HG03342 (cell line): ENCODE measurements at regions not wholly inside any gene's neighbourhood (a gene's known extent, or its start where the extent isn't known, plus 50 kb on each side); places are given as distances from the start of the nearest gene placed in this dataset.

Experiments
- ATAC-seq: cut with Tn5 transposase; IDR thresholded peaks from one replicate; pipeline ENCODE4 v1.9.1; 2021; ENCODE audit warnings: mild to moderate bottlenecking, moderate library complexity; ENCODE audit not compliant: unreplicated experiment

DNA sequence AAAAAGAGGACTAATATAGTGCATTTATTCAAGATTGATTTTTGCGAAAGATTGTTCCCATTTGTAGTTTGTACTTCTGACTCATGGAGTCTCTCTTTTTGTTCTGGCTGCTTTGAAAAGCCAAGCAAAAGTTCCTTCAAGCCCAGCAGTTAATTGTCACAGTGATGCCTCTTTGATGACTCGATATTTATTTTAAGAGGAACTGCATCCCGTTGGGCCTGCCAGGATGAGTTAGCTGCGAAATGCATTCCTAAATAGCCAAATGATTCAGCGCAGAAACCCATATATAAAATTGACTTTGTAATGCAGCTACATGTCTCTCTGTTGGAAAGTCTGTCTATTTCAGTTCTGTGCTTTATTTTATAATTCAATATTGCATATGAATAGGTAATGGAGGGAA, 295.1 kb downstream of the GBA3 start:
- no peak for ATAC-seq

DNA sequence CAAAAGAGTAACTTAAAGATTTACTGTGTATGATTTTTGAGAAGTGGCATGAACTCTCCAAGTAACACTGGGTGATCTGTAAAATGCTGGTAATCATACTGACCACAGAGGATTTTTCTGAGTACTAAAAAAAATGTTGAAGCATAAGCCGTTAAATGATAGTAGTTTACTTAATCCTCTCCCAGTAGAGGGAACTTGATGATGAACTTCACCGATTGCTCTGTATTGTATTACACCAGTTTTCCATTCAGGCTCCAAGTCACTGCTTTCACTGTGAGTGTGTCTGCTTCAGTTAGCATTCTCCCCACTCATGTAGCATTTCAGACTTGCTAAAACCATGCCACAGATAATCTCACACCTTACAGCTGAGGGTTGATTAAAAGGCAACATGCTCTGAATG, 294.1 kb downstream of the GBA3 start:
- ATAC-seq, result no peak

DNA sequence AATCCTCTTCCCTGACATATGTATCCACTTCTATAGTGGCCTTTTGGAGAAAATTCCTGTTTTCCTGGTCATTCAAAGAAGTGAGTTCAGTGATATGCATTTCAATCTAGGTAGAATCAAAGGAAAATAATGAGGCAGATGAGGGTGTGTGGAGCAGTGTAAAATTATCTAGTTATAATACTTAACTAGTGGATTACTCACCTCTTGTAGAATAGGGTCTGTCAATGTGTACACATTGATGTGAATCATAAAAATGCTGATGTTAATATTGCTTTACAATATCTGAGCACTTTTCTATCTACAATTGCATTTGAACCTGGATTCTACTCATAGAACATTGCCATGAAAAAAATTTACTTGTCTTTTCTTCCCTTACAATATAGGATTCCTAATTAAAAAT, 293.5 kb downstream of the GBA3 start:
- no peak for ATAC-seq

DNA sequence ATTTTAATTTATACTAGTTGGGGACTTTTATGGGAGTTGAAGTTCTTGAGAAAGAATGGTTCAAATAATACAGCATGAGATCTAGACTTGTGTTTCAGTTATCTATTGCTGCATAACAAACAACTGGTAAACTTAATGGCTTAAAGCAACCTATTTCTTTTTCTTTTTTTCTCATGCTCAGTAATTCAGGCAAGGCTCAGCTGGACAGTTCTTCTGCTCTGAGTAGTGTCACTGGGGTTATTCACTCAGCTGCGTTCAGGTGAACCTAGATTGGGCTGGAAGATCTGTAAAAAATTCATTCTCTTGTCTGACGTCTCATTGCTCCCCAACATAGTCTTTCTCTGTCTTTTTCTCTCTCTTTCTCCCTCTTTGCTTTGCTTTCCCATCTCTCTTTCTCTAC, 291.7 kb downstream of the GBA3 start:
- ATAC-seq, result no peak

DNA sequence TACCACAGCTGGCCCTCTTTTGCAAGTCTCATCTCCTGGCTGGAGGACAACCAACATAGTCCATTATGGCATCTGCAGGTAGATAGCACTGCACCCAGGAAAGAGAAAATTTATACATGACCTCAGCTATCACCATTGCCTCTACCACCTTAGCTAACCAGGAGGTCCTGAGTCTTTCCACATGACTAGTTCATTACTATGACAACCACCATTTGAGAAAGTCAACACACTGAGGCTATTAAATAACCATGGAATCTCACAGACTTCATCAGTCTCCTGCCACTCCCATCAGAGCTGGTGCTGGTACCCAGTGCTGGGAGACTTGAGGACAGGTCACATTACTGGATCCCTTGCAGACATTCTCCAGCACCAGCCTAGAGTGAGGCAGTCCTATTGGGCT, 285.9 kb downstream of the GBA3 start:
- ATAC-seq, result no peak

DNA sequence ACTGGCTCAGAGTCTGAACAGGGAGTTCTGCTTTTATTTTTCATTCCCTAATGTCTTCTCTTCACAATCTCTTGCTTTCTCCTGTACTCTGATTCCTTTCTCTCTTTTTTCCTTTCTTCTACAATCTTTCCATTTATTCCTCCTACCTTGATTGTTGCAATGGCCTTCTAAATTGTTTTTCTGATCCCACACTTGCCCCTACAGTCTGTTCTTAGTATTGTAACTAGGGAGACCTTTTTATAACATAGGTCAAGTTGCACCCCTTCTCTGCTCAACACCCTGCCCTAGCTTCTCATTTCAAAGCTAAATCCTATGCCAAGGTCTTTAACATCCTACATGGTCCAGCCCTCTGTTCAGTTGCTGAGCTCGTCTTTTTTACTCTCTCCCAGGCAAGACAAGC, 277.9 kb downstream of the GBA3 start:
- no peak for ATAC-seq

DNA sequence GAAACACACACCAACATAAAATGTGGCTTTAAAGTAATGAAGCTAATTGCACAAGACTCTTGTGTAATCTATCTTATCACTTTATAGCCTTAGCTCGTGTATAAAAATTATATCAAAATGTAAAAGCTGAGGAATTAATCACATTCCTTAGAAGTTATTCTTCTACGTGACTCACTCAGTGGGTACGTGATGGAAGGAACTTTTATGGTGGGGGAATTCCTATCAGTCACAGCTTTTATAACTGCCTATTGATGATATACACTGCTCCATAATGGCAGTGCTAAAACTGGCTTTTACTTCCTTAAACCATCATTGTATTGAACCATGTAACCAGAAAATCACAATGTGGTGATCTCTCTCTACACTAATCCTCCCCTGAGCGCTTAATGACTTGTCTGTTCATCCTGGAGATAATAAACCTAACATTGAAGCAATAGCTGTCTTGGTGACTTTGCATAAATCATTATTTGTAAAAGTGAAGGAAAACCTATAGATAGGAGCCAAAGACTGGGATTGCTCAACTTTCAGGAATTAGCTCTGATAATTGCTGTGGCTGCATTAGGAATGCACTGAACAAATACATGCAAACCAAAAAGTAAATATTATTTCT, 276.7 kb downstream of the GBA3 start:
- ATAC-seq, result no peak

DNA sequence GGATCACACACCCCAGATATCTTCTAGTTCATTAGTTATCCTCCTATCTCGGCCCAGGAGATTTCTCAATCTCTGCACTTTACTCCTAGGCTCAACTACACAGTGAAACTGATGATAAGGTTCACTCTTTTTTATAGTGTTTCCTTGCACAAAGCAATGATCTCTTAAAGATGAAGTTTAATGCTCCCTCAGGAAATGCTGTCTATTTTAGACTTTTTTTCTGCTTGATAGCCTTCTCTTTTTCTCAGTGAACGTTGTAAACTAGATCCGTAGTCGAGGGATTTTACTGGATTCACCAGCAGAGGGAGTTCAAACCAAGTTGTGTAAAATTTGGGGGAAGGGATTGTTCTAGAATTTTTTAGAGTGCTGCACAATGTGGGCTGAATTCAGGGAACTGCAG, 269.6 kb downstream of the GBA3 start:
- no peak for ATAC-seq

DNA sequence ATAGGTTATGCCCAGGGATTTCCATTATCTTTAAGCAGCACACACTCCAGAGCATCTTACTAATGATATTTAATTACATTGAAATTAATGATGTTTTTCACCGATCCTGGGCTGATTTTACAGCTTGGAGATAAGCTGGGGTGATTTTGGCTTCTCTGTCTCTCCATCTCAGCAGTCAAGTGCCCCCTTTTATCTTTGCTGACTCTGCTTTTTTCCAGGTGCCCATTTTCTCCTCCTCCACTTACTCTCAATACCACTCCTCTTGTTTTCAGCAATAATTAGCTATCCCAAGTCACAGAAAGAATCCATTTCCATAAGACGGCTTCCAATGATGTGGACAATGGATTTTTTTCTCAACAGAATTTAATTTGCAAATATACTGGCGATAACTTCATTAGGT, 266.7 kb downstream of the GBA3 start:
- no peak for ATAC-seq

DNA sequence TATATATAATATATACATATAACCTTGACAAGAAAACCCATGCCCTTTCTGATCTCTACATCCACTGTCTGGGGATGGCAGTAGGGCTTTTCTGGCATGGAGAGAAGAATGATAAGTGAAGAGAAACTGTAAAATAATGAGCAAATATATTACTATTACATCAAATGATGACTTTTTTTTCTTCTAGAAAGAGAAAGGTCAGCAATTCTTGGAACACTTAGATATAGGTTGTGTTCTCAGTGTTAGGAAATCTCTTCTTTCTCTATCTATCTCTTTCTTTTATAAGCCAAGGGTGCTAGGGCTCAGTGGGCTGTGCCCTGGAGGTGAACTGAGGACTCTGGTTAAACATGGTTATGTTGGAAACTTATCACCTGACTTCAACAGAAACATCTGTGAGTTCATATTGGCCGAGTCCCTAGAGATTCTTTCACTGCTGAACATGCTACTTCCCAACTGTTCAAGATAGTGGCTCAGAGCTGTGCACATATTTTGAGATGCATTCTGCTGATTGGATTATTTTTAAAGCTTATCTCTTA, 265.1 kb downstream of the GBA3 start:
- no peak for ATAC-seq

DNA sequence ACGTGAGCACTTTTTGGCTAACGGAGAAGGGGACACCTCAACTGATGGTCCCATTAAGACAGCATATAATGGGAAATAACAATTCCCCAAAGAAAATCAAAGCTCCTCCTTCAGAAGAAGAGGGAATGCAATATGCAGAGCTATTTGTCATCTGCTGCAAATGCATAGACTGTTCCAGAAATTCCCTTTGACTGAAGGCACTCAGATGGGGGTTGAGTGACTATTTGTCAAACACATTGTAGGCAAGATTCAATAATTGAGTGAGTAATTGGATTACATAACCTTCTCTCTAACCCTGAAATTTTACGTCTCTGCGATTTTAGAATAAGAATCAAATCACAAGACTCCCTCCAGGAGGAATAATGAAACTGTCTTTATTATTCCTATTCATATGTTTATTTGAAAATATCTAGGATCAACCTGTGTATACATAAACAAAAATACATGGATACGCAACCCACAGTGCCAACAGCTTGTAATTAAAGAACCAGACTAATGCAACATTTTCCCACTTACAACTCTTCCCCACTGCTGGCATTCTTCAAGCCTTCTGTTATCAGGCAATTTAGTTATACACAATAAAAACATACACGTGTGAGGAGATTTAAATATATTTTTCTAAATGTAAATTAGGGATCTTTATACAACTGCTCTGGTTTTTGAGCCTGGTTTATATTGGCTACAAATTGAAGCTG, 256.6 kb downstream of the GBA3 start:
- ATAC-seq, result no peak

DNA sequence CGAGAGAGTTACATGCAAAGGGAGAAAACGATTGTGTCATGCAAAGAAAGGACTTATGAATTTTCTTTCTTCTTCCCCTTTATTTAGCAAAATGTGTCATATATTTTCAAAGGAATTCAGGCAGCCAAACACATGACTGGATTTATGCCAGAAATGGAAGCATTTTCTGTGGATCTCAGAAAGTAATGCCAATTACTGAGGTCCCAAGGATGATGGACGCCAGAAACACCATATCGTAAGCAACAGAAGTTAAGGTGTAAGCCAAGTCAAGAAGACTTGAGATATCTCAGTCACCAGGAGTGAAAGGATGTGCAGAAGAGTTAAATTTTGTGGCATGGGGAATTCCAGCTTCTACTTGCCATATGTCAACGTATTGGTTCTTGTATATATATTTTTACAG, 255.1 kb downstream of the GBA3 start:
- no peak for ATAC-seq

DNA sequence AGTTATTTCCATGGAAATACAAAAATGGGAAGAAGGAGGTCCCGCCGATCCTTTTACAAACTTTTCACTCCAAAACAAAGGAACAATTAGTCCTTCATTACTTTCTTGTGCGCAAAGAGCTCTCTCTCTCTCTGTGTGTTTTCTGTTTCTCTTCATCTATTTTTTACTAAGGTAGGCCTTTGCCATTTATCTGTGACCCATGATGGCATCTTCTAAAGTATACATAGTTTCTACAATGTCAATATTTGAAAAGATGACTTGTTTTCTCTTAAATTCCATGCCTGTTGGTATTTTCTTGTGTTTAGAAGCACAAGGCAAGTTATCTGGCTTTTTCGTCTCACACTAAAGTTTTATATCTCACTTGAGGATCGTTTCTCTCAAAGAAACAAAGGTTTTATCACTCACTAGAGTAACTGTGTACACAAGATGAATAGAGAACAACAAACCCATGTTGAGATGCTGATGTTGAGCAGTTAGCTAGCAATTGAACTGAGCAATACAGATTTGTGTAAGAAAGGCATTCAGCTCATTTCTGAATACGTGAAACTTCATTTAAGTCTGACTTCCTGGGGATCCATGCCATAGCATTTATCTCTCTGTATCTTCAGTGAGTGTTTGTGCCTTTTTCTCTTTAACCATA, 250.3 kb downstream of the GBA3 start:
- no peak for ATAC-seq

DNA sequence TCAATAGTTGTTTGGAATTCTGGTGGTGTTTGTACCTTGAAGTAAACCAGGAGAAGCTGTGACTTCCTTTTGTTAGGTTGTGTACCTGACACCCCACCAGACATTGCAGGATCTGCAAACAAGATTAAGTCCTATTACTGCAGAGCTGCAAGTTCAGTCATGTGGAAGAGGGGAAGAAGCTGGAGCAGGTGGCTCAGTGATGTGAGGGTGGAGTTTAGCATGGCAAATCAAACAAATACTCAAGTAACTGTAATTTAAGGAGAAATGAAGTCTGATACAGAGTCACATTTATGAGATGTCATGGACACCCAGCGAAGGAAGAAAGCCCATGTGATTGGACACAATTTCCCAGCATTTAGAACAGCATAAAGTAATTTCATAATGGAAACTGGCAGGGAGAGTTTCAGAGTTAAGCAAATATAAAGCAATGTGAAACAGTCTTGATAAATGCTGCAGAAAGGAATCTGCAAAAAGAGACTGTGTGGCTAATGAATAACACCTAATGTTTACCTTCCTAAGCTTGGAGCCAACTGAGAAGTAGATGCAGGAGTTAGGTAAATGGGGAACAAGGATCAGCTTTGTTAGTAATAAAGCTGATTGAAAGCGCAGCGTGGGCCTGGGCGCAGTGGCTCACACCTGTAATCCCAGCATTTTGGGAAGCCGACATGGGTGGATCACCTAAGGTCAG, 249.1 kb downstream of the GBA3 start:
- ATAC-seq, result no peak

DNA sequence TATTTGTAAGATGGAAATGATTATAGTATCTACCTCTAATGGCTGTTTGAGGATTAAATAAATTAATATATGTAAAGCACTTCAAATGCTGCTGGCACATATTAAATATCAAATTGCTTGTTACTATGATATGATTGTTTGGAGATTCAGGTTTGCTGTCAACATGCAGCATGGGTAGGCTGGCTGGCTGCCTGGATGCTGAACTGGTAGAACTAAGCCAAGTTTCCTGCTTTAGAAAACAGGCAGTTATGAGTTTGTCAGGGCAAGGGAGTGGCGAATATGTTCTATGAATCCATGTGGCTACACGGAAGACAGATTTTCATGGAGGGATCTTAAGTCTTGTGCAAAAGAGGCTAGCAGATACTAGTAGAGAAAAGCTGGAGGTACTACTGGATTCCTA, 239.6 kb downstream of the GBA3 start:
- ATAC-seq, result no peak

DNA sequence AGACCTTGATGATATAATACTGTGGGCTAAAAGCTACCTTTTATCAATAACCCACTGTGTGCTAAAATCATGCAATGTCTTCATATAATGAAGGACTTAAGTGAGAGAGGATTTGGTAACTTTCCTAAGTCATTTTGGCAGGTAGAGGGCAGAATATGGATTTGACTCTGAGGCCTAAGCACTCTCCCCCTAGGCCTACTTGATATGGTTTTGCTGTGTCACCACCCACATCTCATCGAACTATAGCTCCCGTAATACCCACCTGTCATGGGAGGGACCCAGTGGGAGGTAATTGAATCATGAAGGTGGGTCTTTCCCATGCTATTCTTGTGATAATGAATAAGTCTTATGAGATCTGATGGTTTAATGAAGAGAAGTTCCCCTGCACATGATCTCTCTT, 229.7 kb downstream of the GBA3 start:
- no peak for ATAC-seq

DNA sequence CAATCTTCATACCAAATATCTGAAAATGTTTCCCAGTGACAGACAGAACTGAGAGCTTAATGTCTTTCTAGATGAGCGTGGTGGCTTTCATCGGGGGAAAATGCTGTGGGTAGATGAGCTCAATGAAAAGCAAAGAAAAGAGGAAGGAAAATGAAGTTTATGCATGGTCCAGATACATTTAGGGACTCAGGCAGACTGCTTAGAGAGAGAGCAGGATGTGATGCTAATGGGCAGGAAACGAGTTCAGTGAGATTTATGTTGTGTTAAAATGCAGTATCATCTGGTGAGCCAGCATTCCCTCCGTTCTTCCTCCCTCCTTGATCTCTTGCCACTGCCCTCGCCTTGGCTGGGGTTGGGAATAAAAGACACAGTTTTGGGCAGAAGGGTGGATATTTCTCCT, 229.2 kb downstream of the GBA3 start:
- no peak for ATAC-seq

DNA sequence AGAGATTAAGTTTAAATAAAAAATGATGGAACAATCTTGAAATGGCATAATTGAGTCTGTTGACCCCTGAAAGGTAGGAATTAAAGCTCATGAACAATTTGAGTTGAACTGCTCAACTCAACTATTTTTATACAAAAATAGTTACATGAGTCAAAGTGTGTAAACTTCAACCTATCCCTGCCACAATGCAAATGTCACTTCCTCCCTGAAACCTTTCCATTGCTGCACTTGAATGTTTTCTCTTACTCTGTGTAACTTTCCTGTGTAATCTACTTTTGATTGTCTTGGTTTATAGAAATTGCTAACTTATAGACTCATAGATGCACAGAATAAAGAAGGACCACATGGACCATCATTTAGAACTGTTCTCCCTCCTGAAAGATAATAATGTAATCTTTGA, 218.5 kb downstream of the GBA3 start:
- ATAC-seq, result no peak

DNA sequence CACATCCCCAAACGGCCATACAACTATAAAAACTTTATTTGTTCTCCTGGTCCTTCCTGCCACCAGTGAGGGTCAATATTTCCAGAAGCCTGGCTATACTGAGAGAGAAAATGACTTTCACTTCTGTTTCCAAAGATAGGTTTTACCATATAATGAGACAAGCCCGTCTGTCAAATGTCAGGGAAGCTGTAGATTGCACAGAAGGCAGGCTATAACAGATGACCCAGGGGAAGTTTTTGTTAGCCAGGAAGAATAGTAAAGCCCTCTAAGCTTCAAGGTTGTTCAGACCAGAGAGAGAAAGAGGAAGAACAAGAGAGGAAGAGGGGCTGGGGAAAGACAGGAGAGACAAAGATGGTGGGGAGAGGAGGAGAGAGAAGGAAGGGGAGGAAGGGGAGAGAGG, 217.5 kb downstream of the GBA3 start:
- no peak for ATAC-seq

DNA sequence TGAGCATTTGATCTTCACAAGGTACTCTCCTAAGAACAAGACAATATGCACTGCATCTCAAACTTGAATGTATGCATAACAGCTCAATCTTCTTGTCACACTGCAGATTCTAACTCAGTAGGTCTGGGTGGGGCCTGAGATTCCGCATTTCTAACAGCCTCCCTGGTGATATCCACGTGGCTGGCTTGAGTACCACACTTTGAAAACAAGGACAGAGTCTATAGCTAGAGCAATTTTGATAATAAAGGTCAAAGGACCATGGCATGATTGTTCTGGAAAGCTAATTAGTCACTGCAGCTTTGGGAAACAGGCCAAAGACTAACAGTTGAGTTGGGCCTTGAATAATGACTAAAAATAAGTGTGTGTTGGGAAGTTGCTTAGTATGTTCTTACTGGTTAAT, 213.3 kb downstream of the GBA3 start:
- no peak for ATAC-seq

DNA sequence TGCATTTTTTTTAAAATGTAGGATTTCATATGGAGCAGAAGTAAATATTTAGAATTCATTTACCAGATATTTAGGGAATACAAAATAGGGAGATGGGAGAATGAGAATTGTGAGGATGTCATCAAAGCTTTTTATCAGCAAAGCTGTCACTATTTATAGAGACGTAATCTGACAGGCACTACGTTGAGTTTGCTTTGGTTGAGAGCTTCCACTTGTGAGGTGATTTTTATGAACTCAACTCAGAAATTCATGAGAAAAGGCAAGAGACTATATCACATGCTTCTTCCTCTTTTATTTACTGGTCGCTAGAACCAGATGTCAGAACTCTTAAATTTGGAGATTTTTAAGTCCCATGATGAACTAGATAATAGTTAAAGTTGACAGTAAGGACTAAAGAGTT, 211.2 kb downstream of the GBA3 start:
- ATAC-seq, result no peak

DNA sequence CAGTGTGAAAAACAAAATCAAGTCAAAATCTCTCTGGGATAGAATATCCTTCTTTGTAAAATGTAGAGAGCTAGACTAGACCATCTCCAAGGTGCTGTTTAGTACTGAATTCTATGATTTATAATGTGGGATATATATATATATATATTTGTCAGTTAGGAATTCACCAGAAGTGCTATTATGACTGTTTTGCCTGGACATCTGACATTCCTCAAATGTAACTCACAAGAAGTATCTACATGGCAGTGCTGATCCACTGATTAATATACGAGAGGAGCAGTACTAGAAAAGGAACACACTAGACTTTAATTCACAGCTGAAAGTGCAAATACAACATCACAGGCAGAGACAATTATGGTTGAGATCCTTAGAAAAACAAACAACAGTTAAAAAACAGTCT, 208.9 kb downstream of the GBA3 start:
- no peak for ATAC-seq
